Gastrocnemius medialis (tissue), 4 donors: ENCODE measurements at regions not wholly inside any gene's neighbourhood (a gene's known extent, or its start where the extent isn't known, plus 50 kb on each side); places are given as distances from the start of the nearest gene placed in this dataset.

Experiments used
- ATAC-seq, 2 donors: fragments of 150-250 bp; one replicate each; pipeline ENCODE4 v1.9.1; 2016
- DNase-seq, 2 donors: peaks; one replicate each; pipeline ENCODE4 v3.0.0-alpha.2; 2019
- H3K27ac ChIP-seq, 4 donors: fragments of 200-600 bp; sonication (generic); 1 replicate in 1 of 4; 2 replicates in 3 of 4; pipeline ENCODE4 v1.5.1; 2016 to 2018; ENCODE audit warnings: mild to moderate bottlenecking in 2 of 4, moderate library complexity in 1 of 4
- H3K27me3 ChIP-seq, 3 donors: fragments of 200-600 bp; sonication (generic) in 2 of 3; 1 replicate in 1 of 3; 2 replicates in 2 of 3; pipeline versions ENCODE4 v1.5.1 to v1.6.0; 2016 to 2019; ENCODE audit warnings: mild to moderate bottlenecking in 1 of 3, moderate library complexity in 1 of 3
- H3K36me3 ChIP-seq, 2 donors: fragments of 200-600 bp; sonication (generic) in 1 of 2; one replicate each; pipeline ENCODE4 v1.5.1; 2017 to 2018
- H3K4me1 ChIP-seq, 2 donors: fragments of 200-600 bp; sonication (generic) in 1 of 2; one replicate each; pipeline ENCODE4 v1.5.1; 2016 to 2017; ENCODE audit warnings: mild to moderate bottlenecking in 2 of 2
- H3K4me3 ChIP-seq, 4 donors: fragments of 200-600 bp; sonication (generic) in 3 of 4; 1 replicate in 1 of 4; 2 replicates in 3 of 4; pipeline ENCODE4 v1.5.1; 2016 to 2019; ENCODE audit warnings: mild to moderate bottlenecking in 2 of 4
- H3K9me3 ChIP-seq, 3 donors: fragments of 200-600 bp; sonication (generic) in 2 of 3; 1 replicate in 1 of 3; 2 replicates in 2 of 3; pipeline ENCODE4 v1.5.1; 2016 to 2019
- CTCF ChIP-seq, 5 experiments: fragments of 450-650 bp in 3 of 5; fragments of 200-600 bp in 2 of 5; sonication (generic) in 2 of 5; IDR thresholded peaks in 4 of 5; conservative IDR thresholded peaks in 1 of 5; 1 replicate in 4 of 5; 2 replicates in 1 of 5; pipeline ENCODE4 v1.5.1; 2016 to 2019; ENCODE audit warnings: antibody characterized with exemption in 5 of 5, mild to moderate bottlenecking in 3 of 5, moderate library complexity in 3 of 5
- POLR2A ChIP-seq, 2 donors: fragments of 450-650 bp; IDR thresholded peaks; one replicate each; pipeline ENCODE4 v1.6.1; 2017; ENCODE audit warnings: antibody characterized with exemption in 2 of 2, mild to moderate bottlenecking in 2 of 2, moderate library complexity in 2 of 2
- in situ Hi-C, 4 donors: fragments of 200-750 bp; cut with MboI; loops; one replicate each; pipeline versions ENCODE4 v1.15.0 to v1.8.0; 2017; ENCODE audit warnings: low sequenced_read_pairs in 4 of 4
- intact Hi-C: fragments of 100-400 bp; cut with DNase I; formaldehyde crosslinking; loops from one replicate; pipeline ENCODE4 v1.15.1; 2023; ENCODE audit warnings: low total_unique reads

- DNase-seq (no peak), ATAC-seq (no peak)
- in situ Hi-C loops: no loop called here
- Histone ChIP-seq H3K4me1 (no peaks in the 10 kb centered on the region), H3K36me3 (no peaks in the 10 kb centered on the region), H3K27ac (no peak overlapping the region), H3K9me3 (no peaks in the 10 kb centered on the region), H3K4me3 (no peak overlapping the region), H3K27me3 (no peaks in the 10 kb centered on the region)
- intact Hi-C loops: no loop called here
- TF ChIP-seq POLR2A (IDR thresholded peaks at IDR 0.05) (no peak), CTCF (IDR thresholded peaks at IDR 0.05 in 4 of 5, conservative IDR thresholded peaks at IDR 0.05 in 1 of 5) (no peak)
Observed at GRCh38 chr6:87908978-87909811, 138.4 kb upstream of the SPACA1 start.

GRCh38 chr6:87907521-87907920 lies 140.1 kb upstream of the SPACA1 start:
- TF ChIP-seq CTCF (IDR thresholded peaks at IDR 0.05 in 4 of 5, conservative IDR thresholded peaks at IDR 0.05 in 1 of 5): no peak
- TF ChIP-seq POLR2A (IDR thresholded peaks at IDR 0.05): no peak
- no peaks in the 10 kb centered on the region for H3K9me3 ChIP-seq
- H3K4me3 ChIP-seq: no peak overlapping the region
- in situ Hi-C loops (no loop called here), intact Hi-C loops (no loop called here)
- no peaks in the 10 kb centered on the region for H3K36me3 ChIP-seq
- H3K4me1 ChIP-seq: no peaks in the 10 kb centered on the region
- no peaks in the 10 kb centered on the region for H3K27me3 ChIP-seq
- DNase-seq (no peak), ATAC-seq (no peak)
- no peak overlapping the region for H3K27ac ChIP-seq

- in situ Hi-C loops: no loop called here
- H3K27ac ChIP-seq: no peak overlapping the region
- no peaks in the 10 kb centered on the region for H3K27me3 ChIP-seq
- H3K9me3 ChIP-seq: no peaks in the 10 kb centered on the region
- TF ChIP-seq CTCF (IDR thresholded peaks at IDR 0.05 in 4 of 5, conservative IDR thresholded peaks at IDR 0.05 in 1 of 5): no peak
- TF ChIP-seq POLR2A (IDR thresholded peaks at IDR 0.05): no peak
- DNase-seq (no peak), ATAC-seq (no peak)
- no peak overlapping the region for H3K4me3 ChIP-seq
- H3K4me1 ChIP-seq: no peaks in the 10 kb centered on the region
- H3K36me3 ChIP-seq: no peaks in the 10 kb centered on the region
- intact Hi-C loops: no loop called here
Observed at GRCh38 chr6:87905101-87905641, 142.5 kb upstream of the SPACA1 start.

- no peak overlapping the region for H3K27ac ChIP-seq
- in situ Hi-C loops: no loop called here
- H3K9me3 ChIP-seq: no peaks in the 10 kb centered on the region
- intact Hi-C loops: no loop called here
- no peak for TF ChIP-seq POLR2A (IDR thresholded peaks at IDR 0.05)
- no peak for TF ChIP-seq CTCF (IDR thresholded peaks at IDR 0.05 in 4 of 5, conservative IDR thresholded peaks at IDR 0.05 in 1 of 5)
- H3K27me3 ChIP-seq: no peaks in the 10 kb centered on the region
- no peaks in the 10 kb centered on the region for H3K36me3 ChIP-seq
- ATAC-seq: no peak
- H3K4me1 ChIP-seq: no peaks in the 10 kb centered on the region
- no peak overlapping the region for H3K4me3 ChIP-seq
- DNase-seq: no peak
Observed at GRCh38 chr6:87904011-87904410, 143.6 kb upstream of the SPACA1 start.
